ENCODE measurements at regions not wholly inside any gene's neighbourhood (a gene's known extent, or its start where the extent isn't known, plus 50 kb on each side); places are given as distances from the start of the nearest gene placed in this dataset.
"Not testable (repeated sequence)": the region's sequence is repeated elsewhere in the genome, so short reads cannot be mapped to it uniquely, and the experiment has no call there.

- no peak for DNase-seq
- no peak for ATAC-seq (ENCODE audit: poor library complexity)
- intact Hi-C loops (cut with DNase I) = no loop called here
These were observed 174.7 kb downstream of the CD47 start for GRCh38 chr3:107916171-107916570.

GRCh38 chr3:107915706-107916105 is 175.1 kb downstream of the CD47 start:
- ATAC-seq (ENCODE audit: poor library complexity) (no peak), DNase-seq (no peak)
- intact Hi-C loops (cut with DNase I) = no loop called here

GRCh38 chr3:107913701-107914100 is 177.1 kb downstream of the CD47 start:
- ATAC-seq (ENCODE audit: poor library complexity) (no peak), DNase-seq (no peak)
- intact Hi-C loops (cut with DNase I) = no loop called here

- DNase-seq (no peak), ATAC-seq (ENCODE audit: poor library complexity) (peak; percentile 89)
- intact Hi-C loops (cut with DNase I) = no loop called here
These were observed 179.4 kb downstream of the CD47 start for GRCh38 chr3:107911337-107912000.

GRCh38 chr3:107910713-107911259 is 180.0 kb downstream of the CD47 start:
- intact Hi-C loops (cut with DNase I) = no loop called here
- no peak for DNase-seq
- no peak for ATAC-seq (ENCODE audit: poor library complexity)

GRCh38 chr3:107909583-107909982 is 181.2 kb downstream of the CD47 start:
- intact Hi-C loops (cut with DNase I); ATAC-seq (ENCODE audit: poor library complexity); DNase-seq: not testable (repeated sequence)

GRCh38 chr3:107907996-107908395 is 182.8 kb downstream of the CD47 start:
- DNase-seq = no peak
- no peak for ATAC-seq (ENCODE audit: poor library complexity)
- intact Hi-C loops (cut with DNase I) = no loop called here

- ATAC-seq (ENCODE audit: poor library complexity) = no peak
- no peak for DNase-seq
- intact Hi-C loops (cut with DNase I) = no loop called here
These were observed 186.2 kb downstream of the CD47 start for GRCh38 chr3:107904536-107905066.

GRCh38 chr3:107899990-107900651 is 190.7 kb downstream of the CD47 start:
- ATAC-seq (ENCODE audit: poor library complexity) = no peak
- intact Hi-C loops (cut with DNase I) = no loop called here
- DNase-seq = no peak

GRCh38 chr3:107897471-107898061 is 193.3 kb downstream of the CD47 start:
- intact Hi-C loops (cut with DNase I) = no loop called here
- ATAC-seq (ENCODE audit: poor library complexity) = no peak
- DNase-seq = no peak

- ATAC-seq (ENCODE audit: poor library complexity) (no peak), DNase-seq (no peak)
- intact Hi-C loops (cut with DNase I) = no loop called here
These were observed 195.8 kb downstream of the CD47 start for GRCh38 chr3:107894998-107895397.

- DNase-seq (no peak), ATAC-seq (ENCODE audit: poor library complexity) (no peak)
- intact Hi-C loops (cut with DNase I) = no loop called here
These were observed 197.7 kb downstream of the CD47 start for GRCh38 chr3:107892955-107893624.

GRCh38 chr3:107884719-107885460 is 205.9 kb downstream of the CD47 start:
- peak; percentile 20 for ATAC-seq (ENCODE audit: poor library complexity)
- no peak for DNase-seq
- intact Hi-C loops (cut with DNase I) = no loop called here

- ATAC-seq (ENCODE audit: poor library complexity) (no peak), DNase-seq (no peak)
- intact Hi-C loops (cut with DNase I) = no loop called here
These were observed 206.8 kb downstream of the CD47 start for GRCh38 chr3:107884028-107884427.

- intact Hi-C loops (cut with DNase I) = no loop called here
- ATAC-seq (ENCODE audit: poor library complexity) (no peak), DNase-seq (no peak)
These were observed 207.9 kb downstream of the CD47 start for GRCh38 chr3:107882881-107883280.

GRCh38 chr3:107882261-107882660 is 208.6 kb downstream of the CD47 start:
- intact Hi-C loops (cut with DNase I) = no loop called here
- no peak for ATAC-seq (ENCODE audit: poor library complexity)
- DNase-seq = no peak

- DNase-seq (no peak), ATAC-seq (ENCODE audit: poor library complexity) (no peak)
- intact Hi-C loops (cut with DNase I) = no loop called here
These were observed 209.3 kb downstream of the CD47 start for GRCh38 chr3:107881509-107881908.

- ATAC-seq (ENCODE audit: poor library complexity) (no peak), DNase-seq (no peak)
- intact Hi-C loops (cut with DNase I) = no loop called here
These were observed 210.1 kb downstream of the CD47 start for GRCh38 chr3:107880702-107881101.

GRCh38 chr3:107877936-107878335 is 212.9 kb downstream of the CD47 start:
- DNase-seq (no peak), ATAC-seq (ENCODE audit: poor library complexity) (no peak)
- intact Hi-C loops (cut with DNase I) = no loop called here

All from Right ventricle myocardium superior (tissue), 1 donor.